ENCODE measurements at regions not wholly inside any gene's neighbourhood (a gene's known extent, or its start where the extent isn't known, plus 50 kb on each side); places are given as distances from the start of the nearest gene placed in this dataset.
"Not testable (repeated sequence)": the region's sequence is repeated elsewhere in the genome, so short reads cannot be mapped to it uniquely, and the experiment has no call there.

GRCh38 chr11:72525466-72525865, 91.1 kb upstream of the CLPB start:
- peaks cover 13% of the 10 kb centered on the region for H3K4me1 Mint-ChIP-seq
- no peaks in the 10 kb centered on the region for H3K36me3 Mint-ChIP-seq
- H3K4me3 Mint-ChIP-seq, result no peak overlapping the region
- H3K9me3 Mint-ChIP-seq, result no peaks in the 10 kb centered on the region
- H3K27ac Mint-ChIP-seq, result no peak overlapping the region
- no peaks in the 10 kb centered on the region for H3K27me3 Mint-ChIP-seq

GRCh38 chr11:72524711-72525110, 90.4 kb upstream of the CLPB start:
- no peaks in the 10 kb centered on the region for H3K27me3 Mint-ChIP-seq

GRCh38 chr11:72523991-72524390, 89.7 kb upstream of the CLPB start:
- Mint-ChIP-seq H3K4me3 (no peak overlapping the region), H3K9me3 (no peaks in the 10 kb centered on the region), H3K36me3 (no peaks in the 10 kb centered on the region), H3K27ac (no peak overlapping the region), H3K27me3 (no peaks in the 10 kb centered on the region), H3K4me1 (peaks cover 27% of the 10 kb centered on the region)

More at GRCh38 chr11:72524711-72525110, 90.4 kb upstream of the CLPB start:
- H3K9me3 Mint-ChIP-seq, result no peaks in the 10 kb centered on the region
- no peak overlapping the region for H3K4me3 Mint-ChIP-seq
- H3K4me1 Mint-ChIP-seq, result peaks cover 20% of the 10 kb centered on the region
- H3K36me3 Mint-ChIP-seq, result no peaks in the 10 kb centered on the region
- H3K27ac Mint-ChIP-seq, result no peak overlapping the region

- no peak overlapping the region for H3K27ac Mint-ChIP-seq
- H3K4me1 Mint-ChIP-seq, result peaks cover 28% of the 10 kb centered on the region
- H3K27me3 Mint-ChIP-seq, result no peaks in the 10 kb centered on the region
These were observed 87.9 kb upstream of the CLPB start for GRCh38 chr11:72522186-72522585.

GRCh38 chr11:72521664-72522063, 87.3 kb upstream of the CLPB start:
- Mint-ChIP-seq H3K4me1 (peaks cover 28% of the 10 kb centered on the region), H3K4me3 (no peak overlapping the region), H3K9me3 (no peaks in the 10 kb centered on the region), H3K36me3 (no peaks in the 10 kb centered on the region), H3K27me3 (no peaks in the 10 kb centered on the region), H3K27ac (no peak overlapping the region)

More at GRCh38 chr11:72522186-72522585, 87.9 kb upstream of the CLPB start:
- no peaks in the 10 kb centered on the region for H3K36me3 Mint-ChIP-seq
- H3K9me3 Mint-ChIP-seq, result no peaks in the 10 kb centered on the region
- H3K4me3 Mint-ChIP-seq, result no peak overlapping the region

- Mint-ChIP-seq H3K27ac (no peak overlapping the region), H3K27me3 (no peaks in the 10 kb centered on the region)
These were observed 86.5 kb upstream of the CLPB start for GRCh38 chr11:72520815-72521214.

GRCh38 chr11:72519882-72520281, 85.6 kb upstream of the CLPB start:
- H3K36me3 Mint-ChIP-seq, H3K27me3 Mint-ChIP-seq, H3K9me3 Mint-ChIP-seq: not testable (repeated sequence)
- peak overlapping the region; percentile 80 for H3K4me3 Mint-ChIP-seq
- H3K27ac Mint-ChIP-seq, result peak overlapping the region; percentile 70
- H3K4me1 Mint-ChIP-seq, result peaks cover 28% of the 10 kb centered on the region

More at GRCh38 chr11:72520815-72521214, 86.5 kb upstream of the CLPB start:
- H3K9me3 Mint-ChIP-seq, result no peaks in the 10 kb centered on the region
- H3K4me1 Mint-ChIP-seq, result peaks cover 28% of the 10 kb centered on the region
- no peaks in the 10 kb centered on the region for H3K36me3 Mint-ChIP-seq
- H3K4me3 Mint-ChIP-seq, result no peak overlapping the region

GRCh38 chr11:72519220-72519881, 85.0 kb upstream of the CLPB start:
- peak overlapping the region; percentile 70 for H3K27ac Mint-ChIP-seq
- H3K4me3 Mint-ChIP-seq, result peak overlapping the region; percentile 80
- H3K36me3 Mint-ChIP-seq, result no peaks in the 10 kb centered on the region
- H3K27me3 Mint-ChIP-seq, result no peaks in the 10 kb centered on the region
- H3K4me1 Mint-ChIP-seq, result peaks cover 28% of the 10 kb centered on the region
- no peaks in the 10 kb centered on the region for H3K9me3 Mint-ChIP-seq

- Mint-ChIP-seq H3K27me3 (no peaks in the 10 kb centered on the region), H3K4me3 (no peak overlapping the region), H3K36me3 (peaks cover 7% of the 10 kb centered on the region), H3K4me1 (peaks cover 4% of the 10 kb centered on the region), H3K9me3 (peaks cover 8% of the 10 kb centered on the region), H3K27ac (no peak overlapping the region)
These were observed 80.0 kb upstream of the CLPB start for GRCh38 chr11:72514331-72514730.

GRCh38 chr11:72513411-72513810, 79.1 kb upstream of the CLPB start:
- Mint-ChIP-seq H3K9me3 (peaks cover 8% of the 10 kb centered on the region), H3K27me3 (no peaks in the 10 kb centered on the region)

GRCh38 chr11:72512956-72513355, 78.6 kb upstream of the CLPB start:
- Mint-ChIP-seq H3K27me3 (no peaks in the 10 kb centered on the region), H3K27ac (no peak overlapping the region), H3K4me3 (no peak overlapping the region), H3K36me3 (peaks cover 7% of the 10 kb centered on the region), H3K9me3 (peaks cover 8% of the 10 kb centered on the region), H3K4me1 (no peaks in the 10 kb centered on the region)

More at GRCh38 chr11:72513411-72513810, 79.1 kb upstream of the CLPB start:
- Mint-ChIP-seq H3K36me3 (peaks cover 7% of the 10 kb centered on the region), H3K4me1 (no peaks in the 10 kb centered on the region), H3K27ac (no peak overlapping the region), H3K4me3 (no peak overlapping the region)

- peaks cover 10% of the 10 kb centered on the region for H3K36me3 Mint-ChIP-seq
- no peaks in the 10 kb centered on the region for H3K27me3 Mint-ChIP-seq
- no peak overlapping the region for H3K27ac Mint-ChIP-seq
- H3K9me3 Mint-ChIP-seq, result peaks cover 15% of the 10 kb centered on the region
- no peak overlapping the region for H3K4me3 Mint-ChIP-seq
- H3K4me1 Mint-ChIP-seq, result no peaks in the 10 kb centered on the region
These were observed 77.2 kb upstream of the CLPB start for GRCh38 chr11:72511393-72512047.

- Mint-ChIP-seq H3K4me1 (no peaks in the 10 kb centered on the region), H3K27me3 (peaks cover 3% of the 10 kb centered on the region), H3K4me3 (no peak overlapping the region), H3K36me3 (peaks cover 10% of the 10 kb centered on the region), H3K27ac (no peak overlapping the region), H3K9me3 (peaks cover 15% of the 10 kb centered on the region)
These were observed 72.7 kb upstream of the CLPB start for GRCh38 chr11:72507050-72507449.

- peaks cover 6% of the 10 kb centered on the region for H3K36me3 Mint-ChIP-seq
- H3K27ac Mint-ChIP-seq, result no peak overlapping the region
- no peak overlapping the region for H3K4me3 Mint-ChIP-seq
- H3K9me3 Mint-ChIP-seq, result peaks cover 6% of the 10 kb centered on the region
- H3K27me3 Mint-ChIP-seq, result peaks cover 3% of the 10 kb centered on the region
- peaks cover 6% of the 10 kb centered on the region for H3K4me1 Mint-ChIP-seq
These were observed 63.4 kb upstream of the CLPB start for GRCh38 chr11:72497731-72498130.

- Mint-ChIP-seq H3K4me1 (peaks cover 6% of the 10 kb centered on the region), H3K27ac (no peak overlapping the region), H3K9me3 (no peaks in the 10 kb centered on the region), H3K36me3 (no peaks in the 10 kb centered on the region), H3K4me3 (no peak overlapping the region), H3K27me3 (no peaks in the 10 kb centered on the region)
These were observed 59.7 kb upstream of the CLPB start for GRCh38 chr11:72494109-72494429.

GRCh38 chr11:72493426-72494108, 59.2 kb upstream of the CLPB start:
- Mint-ChIP-seq H3K27me3 (no peaks in the 10 kb centered on the region), H3K4me1 (peaks cover 6% of the 10 kb centered on the region), H3K36me3 (no peaks in the 10 kb centered on the region), H3K4me3 (no peak overlapping the region), H3K27ac (no peak overlapping the region), H3K9me3 (no peaks in the 10 kb centered on the region)

Data from activated naive CD4-positive, alpha-beta T cell treated with anti-CD3 and anti-CD28 coated beads, Interleukin-2, amount 50 U/mL, for 24 hours (primary cell).